ENCODE measurements at regions not wholly inside any gene's neighbourhood (a gene's known extent, or its start where the extent isn't known, plus 50 kb on each side); places are given as distances from the start of the nearest gene placed in this dataset.

DNA sequence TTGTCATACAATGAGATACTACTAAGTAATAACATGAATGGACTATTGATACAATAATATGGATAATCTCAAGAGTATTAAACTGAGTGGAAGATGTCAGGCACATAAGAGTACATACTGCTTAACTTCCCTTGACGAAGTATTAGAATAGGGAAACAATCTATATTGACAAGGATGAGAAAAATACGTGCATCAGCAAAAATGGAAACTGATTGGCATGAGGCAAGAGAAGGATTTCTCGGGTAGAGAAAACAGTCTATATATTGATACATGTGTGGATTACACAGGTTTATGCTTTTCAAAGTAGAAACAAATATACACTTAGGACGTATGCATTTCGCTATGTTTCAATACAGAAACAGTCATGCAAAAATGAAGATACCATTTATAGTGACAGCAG is 57.4 kb downstream of the PRR20E start:
- Histone ChIP-seq H3K4me1 (ENCODE audit: insufficient read depth, low read length, poor library complexity, severe bottlenecking) (no peaks in the 10 kb centered on the region), H3K27me3 (ENCODE audit: insufficient read depth, low read length, poor library complexity, severe bottlenecking) (no peaks in the 10 kb centered on the region), H3K9ac (ENCODE audit: low read depth, low read length, poor library complexity, severe bottlenecking) (no peak overlapping the region), H3F3A (ENCODE audit: low read depth) (no peaks in the 10 kb centered on the region), H3K36me3 (ENCODE audit: insufficient read depth, low read length) (no peaks in the 10 kb centered on the region), H3K4me3 (ENCODE audit: low read length, poor library complexity, severe bottlenecking) (no peak overlapping the region), H3K4me2 (ENCODE audit: low read depth, low read length, poor library complexity, severe bottlenecking) (no peak overlapping the region), H3K9me3 (ENCODE audit: insufficient read depth, low read depth, low read length) (no peaks in the 10 kb centered on the region), H2AFZ (ENCODE audit: low read length) (no peak overlapping the region), H4K20me1 (ENCODE audit: insufficient read depth, low read length, poor library complexity, severe bottlenecking) (no peaks in the 10 kb centered on the region), H3K9me2 (replicated peaks; ENCODE audit: low read depth, low read length) (no peaks in the 10 kb centered on the region), H3K79me2 (ENCODE audit: insufficient read depth, low read length) (no peaks in the 10 kb centered on the region)
- TF ChIP-seq CTCF (conservative IDR thresholded peaks at IDR 0.05; ENCODE audit: low read length) = no peak
- TF ChIP-seq EZH2phosphoT487 (IDR thresholded peaks at IDR 0.05; ENCODE audit: borderline replicate concordance) = no peak

GRCh38 chr13:57250472-57250871 is 83.5 kb downstream of the PRR20E start:
- Histone ChIP-seq H3K27me3 (ENCODE audit: insufficient read depth, low read length, poor library complexity, severe bottlenecking) (no peaks in the 10 kb centered on the region), H3K79me2 (ENCODE audit: insufficient read depth, low read length) (no peaks in the 10 kb centered on the region), H3K4me2 (ENCODE audit: low read depth, low read length, poor library complexity, severe bottlenecking) (no peak overlapping the region), H3F3A (ENCODE audit: low read depth) (no peaks in the 10 kb centered on the region), H3K9ac (ENCODE audit: low read depth, low read length, poor library complexity, severe bottlenecking) (no peak overlapping the region), H3K9me2 (replicated peaks; ENCODE audit: low read depth, low read length) (no peaks in the 10 kb centered on the region), H3K9me3 (ENCODE audit: insufficient read depth, low read depth, low read length) (no peaks in the 10 kb centered on the region), H2AFZ (ENCODE audit: low read length) (no peak overlapping the region), H3K4me1 (ENCODE audit: insufficient read depth, low read length, poor library complexity, severe bottlenecking) (no peaks in the 10 kb centered on the region), H3K36me3 (ENCODE audit: insufficient read depth, low read length) (no peaks in the 10 kb centered on the region), H4K20me1 (ENCODE audit: insufficient read depth, low read length, poor library complexity, severe bottlenecking) (no peaks in the 10 kb centered on the region), H3K4me3 (ENCODE audit: low read length, poor library complexity, severe bottlenecking) (no peak overlapping the region)
- TF ChIP-seq EZH2phosphoT487 (IDR thresholded peaks at IDR 0.05; ENCODE audit: borderline replicate concordance) = no peak
- TF ChIP-seq CTCF (conservative IDR thresholded peaks at IDR 0.05; ENCODE audit: low read length) = no peak

- H3K36me3 ChIP-seq (ENCODE audit: insufficient read depth, low read length) = no peaks in the 10 kb centered on the region
- no peak overlapping the region for H2AFZ ChIP-seq (ENCODE audit: low read length)
- no peaks in the 10 kb centered on the region for H3K4me1 ChIP-seq (ENCODE audit: insufficient read depth, low read length, poor library complexity, severe bottlenecking)
- H3K4me3 ChIP-seq (ENCODE audit: low read length, poor library complexity, severe bottlenecking) = no peak overlapping the region
- no peak overlapping the region for H3K9ac ChIP-seq (ENCODE audit: low read depth, low read length, poor library complexity, severe bottlenecking)
- H3K79me2 ChIP-seq (ENCODE audit: insufficient read depth, low read length) = no peaks in the 10 kb centered on the region
- H3K4me2 ChIP-seq (ENCODE audit: low read depth, low read length, poor library complexity, severe bottlenecking) = no peak overlapping the region
- no peaks in the 10 kb centered on the region for H3F3A ChIP-seq (ENCODE audit: low read depth)
- no peaks in the 10 kb centered on the region for H3K9me3 ChIP-seq (ENCODE audit: insufficient read depth, low read depth, low read length)
- no peaks in the 10 kb centered on the region for H4K20me1 ChIP-seq (ENCODE audit: insufficient read depth, low read length, poor library complexity, severe bottlenecking)
- no peaks in the 10 kb centered on the region for H3K9me2 ChIP-seq (replicated peaks; ENCODE audit: low read depth, low read length)
- no peaks in the 10 kb centered on the region for H3K27me3 ChIP-seq (ENCODE audit: insufficient read depth, low read length, poor library complexity, severe bottlenecking)
- TF ChIP-seq EZH2phosphoT487 (IDR thresholded peaks at IDR 0.05; ENCODE audit: borderline replicate concordance) (no peak), CTCF (conservative IDR thresholded peaks at IDR 0.05; ENCODE audit: low read length) (no peak)
These were observed 86.6 kb downstream of the PRR20E start for GRCh38 chr13:57253551-57253950.

Measured in Loucy (cell line).